GM19438 (cell line): ENCODE measurements at regions not wholly inside any gene's neighbourhood (a gene's known extent, or its start where the extent isn't known, plus 50 kb on each side); places are given as distances from the start of the nearest gene placed in this dataset.

ENCODE experiments used
- ATAC-seq: cut with Tn5 transposase; IDR thresholded peaks from one replicate; pipeline ENCODE4 v1.9.1; 2021; ENCODE audit warnings: low read depth; ENCODE audit not compliant: unreplicated experiment

- ATAC-seq = no peak
Measured at GRCh38 chr20:57804470-57805250, 94.8 kb upstream of the PMEPA1 start.

GRCh38 chr20:57803508-57804005, 93.7 kb upstream of the PMEPA1 start:
- ATAC-seq = no peak

GRCh38 chr20:57802765-57803507, 93.1 kb upstream of the PMEPA1 start:
- no peak for ATAC-seq

- ATAC-seq = no peak
Measured at GRCh38 chr20:57801581-57801980, 91.8 kb upstream of the PMEPA1 start.

- no peak for ATAC-seq
Measured at GRCh38 chr20:57800791-57801430, 91.1 kb upstream of the PMEPA1 start.

GRCh38 chr20:57797401-57797800, 87.6 kb upstream of the PMEPA1 start:
- ATAC-seq = no peak

GRCh38 chr20:57795977-57796560, 86.3 kb upstream of the PMEPA1 start:
- ATAC-seq = no peak

- no peak for ATAC-seq
Measured at GRCh38 chr20:57795342-57795697, 85.5 kb upstream of the PMEPA1 start.

- no peak for ATAC-seq
Measured at GRCh38 chr20:57794600-57795341, 85.0 kb upstream of the PMEPA1 start.

GRCh38 chr20:57794036-57794435, 84.2 kb upstream of the PMEPA1 start:
- no peak for ATAC-seq

GRCh38 chr20:57793421-57793820, 83.6 kb upstream of the PMEPA1 start:
- ATAC-seq = no peak

GRCh38 chr20:57792386-57793080, 82.7 kb upstream of the PMEPA1 start:
- no peak for ATAC-seq

- ATAC-seq = no peak
Measured at GRCh38 chr20:57791966-57792365, 82.2 kb upstream of the PMEPA1 start.

GRCh38 chr20:57791178-57791962, 81.6 kb upstream of the PMEPA1 start:
- no peak for ATAC-seq

- ATAC-seq = no peak
Measured at GRCh38 chr20:57790176-57790575, 80.4 kb upstream of the PMEPA1 start.

GRCh38 chr20:57788936-57789613, 79.3 kb upstream of the PMEPA1 start:
- ATAC-seq = no peak

- no peak for ATAC-seq
Measured at GRCh38 chr20:57787990-57788781, 78.4 kb upstream of the PMEPA1 start.
